Activated CD4-positive, alpha-beta T cell treated with anti-CD3 and anti-CD28 coated beads for 36 hours (primary cell): ENCODE measurements at regions not wholly inside any gene's neighbourhood (a gene's known extent, or its start where the extent isn't known, plus 50 kb on each side); places are given as distances from the start of the nearest gene placed in this dataset.
"Not testable (repeated sequence)": the region's sequence is repeated elsewhere in the genome, so short reads cannot be mapped to it uniquely, and the experiment has no call there.

ENCODE experiments used
- ATAC-seq: fragments of 200-7000 bp; cut with Tn5 transposase; one replicate; pipeline ENCODE4 v1.10.0; 2021; ENCODE audit warnings: mild to moderate bottlenecking, moderate library complexity
- CTCF ChIA-PET: fragments of 350-600 bp; sonication (Branson Sonifier 250); formaldehyde crosslinking; loops from one replicate; lab custom pipeline; 2021; ENCODE audit warnings: antibody characterized with exemption; lab: Charles Lee
- POLR2A ChIA-PET: fragments of 350-600 bp; sonication (Branson Sonifier 250); formaldehyde crosslinking; loops from one replicate; lab custom pipeline; 2021; ENCODE audit warnings: antibody characterized with exemption, inconsistent platforms; lab: Charles Lee
- DNase-seq: peaks from one replicate; pipeline ENCODE4 v3.0.0-alpha.2; 2020
- H3K27ac Mint-ChIP-seq: one replicate; pipeline ENCODE4 v1.8.0; 2021; ENCODE audit warnings: mixed read lengths
- H3K27me3 Mint-ChIP-seq: one replicate; pipeline ENCODE4 v1.8.0; 2021; ENCODE audit warnings: mixed read lengths
- H3K36me3 Mint-ChIP-seq: one replicate; pipeline ENCODE4 v1.8.0; 2021; ENCODE audit warnings: low read depth, mixed read lengths
- H3K4me1 Mint-ChIP-seq: one replicate; pipeline ENCODE4 v1.8.0; 2021; ENCODE audit warnings: mixed read lengths
- H3K4me3 Mint-ChIP-seq: one replicate; pipeline ENCODE4 v1.8.0; 2021; ENCODE audit warnings: mild to moderate bottlenecking, moderate library complexity, mixed read lengths
- H3K9me3 Mint-ChIP-seq: one replicate; pipeline ENCODE4 v1.8.0; 2021; ENCODE audit warnings: low read depth, mixed read lengths
- intact Hi-C, 2 experiments: fragments of 100-400 bp; cut with DNase I in 1 of 2; cut with micrococcal nuclease in 1 of 2; formaldehyde crosslinking; loops; one replicate each; pipeline versions ENCODE4 v1.14.2 to v1.15.1; 2022 to 2024; cut with DNase I, micrococcal nuclease

GRCh38 chr18:14978191-14978590 lies 230.2 kb downstream of the ANKRD30B start:
- Mint-ChIP-seq H3K36me3 (no peaks in the 10 kb centered on the region), H3K4me1 (no peaks in the 10 kb centered on the region), H3K27me3 (peaks cover 1% of the 10 kb centered on the region), H3K4me3 (no peak overlapping the region), H3K9me3 (no peaks in the 10 kb centered on the region), H3K27ac (no peak overlapping the region)
- intact Hi-C loops: no loop called here
- POLR2A ChIA-PET: no interaction called here
- ATAC-seq: no peak
- no peak for DNase-seq
- CTCF ChIA-PET: interaction anchor here (0.7 kb wide), 1 partner anchor 24 kb away, joined by 4 read pairs; no protein-coding TSS in a partner anchor

GRCh38 chr18:14978962-14979535 lies 231.1 kb downstream of the ANKRD30B start:
- ATAC-seq: no peak

GRCh38 chr18:14979875-14980274 lies 231.9 kb downstream of the ANKRD30B start:
- intact Hi-C loops: no loop called here

More at GRCh38 chr18:14978962-14979535, 231.1 kb downstream of the ANKRD30B start:
- Mint-ChIP-seq H3K27ac (no peak overlapping the region), H3K4me3 (no peak overlapping the region), H3K36me3 (no peaks in the 10 kb centered on the region), H3K4me1 (no peaks in the 10 kb centered on the region), H3K9me3 (no peaks in the 10 kb centered on the region), H3K27me3 (peaks cover 1% of the 10 kb centered on the region)
- intact Hi-C loops: no loop called here
- CTCF ChIA-PET: interaction anchor here (0.6 kb wide), 1 partner anchor 36 kb away, joined by 3 read pairs; no protein-coding TSS in a partner anchor
- POLR2A ChIA-PET: no interaction called here
- peak; percentile 70 for DNase-seq

GRCh38 chr18:14984531-14984930 lies 236.6 kb downstream of the ANKRD30B start:
- intact Hi-C loops, DNase-seq, POLR2A ChIA-PET, H3K4me1 Mint-ChIP-seq, ATAC-seq, H3K4me3 Mint-ChIP-seq, CTCF ChIA-PET, H3K36me3 Mint-ChIP-seq, H3K27ac Mint-ChIP-seq, H3K9me3 Mint-ChIP-seq, H3K27me3 Mint-ChIP-seq: not testable (repeated sequence)

More at GRCh38 chr18:14979875-14980274, 231.9 kb downstream of the ANKRD30B start:
- Mint-ChIP-seq H3K4me3 (no peak overlapping the region), H3K36me3 (no peaks in the 10 kb centered on the region), H3K27me3 (peaks cover 1% of the 10 kb centered on the region), H3K9me3 (no peaks in the 10 kb centered on the region), H3K27ac (no peak overlapping the region), H3K4me1 (no peaks in the 10 kb centered on the region)
- ATAC-seq (no peak), DNase-seq (no peak)
- ChIA-PET CTCF (no interaction called here), POLR2A (no interaction called here)

GRCh38 chr18:14985291-14986013 lies 237.5 kb downstream of the ANKRD30B start:
- H3K4me1 Mint-ChIP-seq, CTCF ChIA-PET, ATAC-seq, DNase-seq, intact Hi-C loops, H3K27me3 Mint-ChIP-seq, POLR2A ChIA-PET, H3K36me3 Mint-ChIP-seq, H3K9me3 Mint-ChIP-seq, H3K27ac Mint-ChIP-seq, H3K4me3 Mint-ChIP-seq: not testable (repeated sequence)

- H3K27ac Mint-ChIP-seq, H3K9me3 Mint-ChIP-seq, H3K27me3 Mint-ChIP-seq, POLR2A ChIA-PET, DNase-seq, H3K4me3 Mint-ChIP-seq, intact Hi-C loops, H3K4me1 Mint-ChIP-seq, ATAC-seq, CTCF ChIA-PET, H3K36me3 Mint-ChIP-seq: not testable (repeated sequence)
Measured at GRCh38 chr18:14987377-14987776, 239.4 kb downstream of the ANKRD30B start.

GRCh38 chr18:14987960-14988710 lies 240.2 kb downstream of the ANKRD30B start:
- H3K36me3 Mint-ChIP-seq, H3K4me3 Mint-ChIP-seq, intact Hi-C loops, H3K4me1 Mint-ChIP-seq, H3K27ac Mint-ChIP-seq, CTCF ChIA-PET, ATAC-seq, H3K9me3 Mint-ChIP-seq, POLR2A ChIA-PET, DNase-seq, H3K27me3 Mint-ChIP-seq: not testable (repeated sequence)

- intact Hi-C loops, H3K4me3 Mint-ChIP-seq, POLR2A ChIA-PET, DNase-seq, ATAC-seq, H3K4me1 Mint-ChIP-seq, H3K27ac Mint-ChIP-seq, CTCF ChIA-PET, H3K36me3 Mint-ChIP-seq, H3K27me3 Mint-ChIP-seq, H3K9me3 Mint-ChIP-seq: not testable (repeated sequence)
Measured at GRCh38 chr18:14989569-14989968, 241.6 kb downstream of the ANKRD30B start.

GRCh38 chr18:14991934-14992445 lies 244.0 kb downstream of the ANKRD30B start:
- peak; percentile 33 for DNase-seq
- CTCF ChIA-PET: not testable (repeated sequence)

GRCh38 chr18:14992758-14993157 lies 244.8 kb downstream of the ANKRD30B start:
- H3K36me3 Mint-ChIP-seq, H3K4me1 Mint-ChIP-seq, ATAC-seq, DNase-seq, H3K27me3 Mint-ChIP-seq, CTCF ChIA-PET, intact Hi-C loops, H3K4me3 Mint-ChIP-seq, H3K27ac Mint-ChIP-seq, H3K9me3 Mint-ChIP-seq, POLR2A ChIA-PET: not testable (repeated sequence)

More at GRCh38 chr18:14991934-14992445, 244.0 kb downstream of the ANKRD30B start:
- H3K27me3 Mint-ChIP-seq, intact Hi-C loops, H3K36me3 Mint-ChIP-seq, ATAC-seq, H3K9me3 Mint-ChIP-seq, H3K4me3 Mint-ChIP-seq, H3K27ac Mint-ChIP-seq, H3K4me1 Mint-ChIP-seq, POLR2A ChIA-PET: not testable (repeated sequence)

GRCh38 chr18:14995023-14995422 lies 247.1 kb downstream of the ANKRD30B start:
- intact Hi-C loops, H3K27ac Mint-ChIP-seq, H3K4me1 Mint-ChIP-seq, CTCF ChIA-PET, H3K27me3 Mint-ChIP-seq, H3K9me3 Mint-ChIP-seq, DNase-seq, H3K36me3 Mint-ChIP-seq, POLR2A ChIA-PET, H3K4me3 Mint-ChIP-seq: not testable (repeated sequence)
- ATAC-seq: peak; percentile 61
